Loucy (cell line): ENCODE measurements at regions not wholly inside any gene's neighbourhood (a gene's known extent, or its start where the extent isn't known, plus 50 kb on each side); places are given as distances from the start of the nearest gene placed in this dataset.
"Not testable (repeated sequence)": the region's sequence is repeated elsewhere in the genome, so short reads cannot be mapped to it uniquely, and the experiment has no call there.

Experiments
- H2AFZ ChIP-seq: fragments of 200-600 bp; sonication (generic); 2 replicates; pipeline ENCODE4 v1.6.0; 2016; ENCODE audit warnings: antibody characterized with exemption, mild to moderate bottlenecking, low read length, moderate library complexity
- H3F3A ChIP-seq: fragments of 200-600 bp; 2 replicates; pipeline ENCODE4 v1.6.0; 2016; ENCODE audit warnings: antibody characterized with exemption, low read depth, mild to moderate bottlenecking
- H3K27me3 ChIP-seq: fragments of 200-600 bp; sonication (generic); 2 replicates; pipeline ENCODE4 v1.6.1; 2014; ENCODE audit warnings: low read length, mild to moderate bottlenecking; ENCODE audit not compliant: insufficient read depth, poor library complexity, severe bottlenecking
- H3K36me3 ChIP-seq: fragments of 200-600 bp; sonication (generic); 2 replicates; pipeline ENCODE4 v1.6.1; 2016; ENCODE audit warnings: low read length; ENCODE audit not compliant: insufficient read depth
- H3K4me1 ChIP-seq: fragments of 200-600 bp; sonication (generic); 2 replicates; pipeline ENCODE4 v1.5.1; 2014; ENCODE audit warnings: low read length, mild to moderate bottlenecking; ENCODE audit not compliant: insufficient read depth, poor library complexity, severe bottlenecking
- H3K4me2 ChIP-seq: fragments of 200-600 bp; sonication (generic); 2 replicates; pipeline ENCODE4 v1.6.0; 2014; ENCODE audit warnings: antibody characterized with exemption, low read length, low read depth, mild to moderate bottlenecking; ENCODE audit not compliant: poor library complexity, severe bottlenecking
- H3K4me3 ChIP-seq: fragments of 200-600 bp; sonication (generic); 2 replicates; pipeline ENCODE4 v1.5.1; 2014; ENCODE audit warnings: low read length, mild to moderate bottlenecking, mixed read lengths; ENCODE audit not compliant: poor library complexity, severe bottlenecking
- H3K79me2 ChIP-seq: fragments of 200-600 bp; sonication (generic); 2 replicates; pipeline ENCODE4 v1.6.1; 2014; ENCODE audit warnings: low read length; ENCODE audit not compliant: insufficient read depth
- H3K9ac ChIP-seq: fragments of 200-600 bp; sonication (generic); 2 replicates; pipeline ENCODE4 v1.6.0; 2014; ENCODE audit warnings: mild to moderate bottlenecking, low read depth, low read length, moderate library complexity; ENCODE audit not compliant: poor library complexity, severe bottlenecking
- H3K9me2 ChIP-seq: fragments of 200-600 bp; sonication (generic); replicated peaks from 2 replicates; pipeline ENCODE4 v1.6.1; 2016; ENCODE audit warnings: low read depth, low read length, mixed read lengths
- H3K9me3 ChIP-seq: fragments of 200-600 bp; sonication (generic); 2 replicates; pipeline ENCODE4 v1.6.1; 2014; ENCODE audit warnings: mild to moderate bottlenecking, antibody characterized with exemption, low read length, low read depth; ENCODE audit not compliant: insufficient read depth
- H4K20me1 ChIP-seq: fragments of 200-600 bp; sonication (generic); 2 replicates; pipeline ENCODE4 v1.6.0; 2014; ENCODE audit warnings: antibody characterized with exemption, low read length, mild to moderate bottlenecking; ENCODE audit not compliant: insufficient read depth, poor library complexity, severe bottlenecking
- EZH2phosphoT487 ChIP-seq: fragments of 200-600 bp; IDR thresholded peaks from 2 replicates; pipeline ENCODE4 v1.6.1; 2018; ENCODE audit warnings: antibody characterized with exemption, mild to moderate bottlenecking, moderate library complexity, borderline replicate concordance
- TF ChIP-seq, protein P1 (sequence below): fragments of 200-600 bp; sonication (generic); conservative IDR thresholded peaks from 2 replicates; pipeline ENCODE4 v1.5.1; 2014; ENCODE audit warnings: mild to moderate bottlenecking, antibody characterized with exemption, low read length

- TF ChIP-seq EZH2phosphoT487: no peak
- TF ChIP-seq, protein P1, sequence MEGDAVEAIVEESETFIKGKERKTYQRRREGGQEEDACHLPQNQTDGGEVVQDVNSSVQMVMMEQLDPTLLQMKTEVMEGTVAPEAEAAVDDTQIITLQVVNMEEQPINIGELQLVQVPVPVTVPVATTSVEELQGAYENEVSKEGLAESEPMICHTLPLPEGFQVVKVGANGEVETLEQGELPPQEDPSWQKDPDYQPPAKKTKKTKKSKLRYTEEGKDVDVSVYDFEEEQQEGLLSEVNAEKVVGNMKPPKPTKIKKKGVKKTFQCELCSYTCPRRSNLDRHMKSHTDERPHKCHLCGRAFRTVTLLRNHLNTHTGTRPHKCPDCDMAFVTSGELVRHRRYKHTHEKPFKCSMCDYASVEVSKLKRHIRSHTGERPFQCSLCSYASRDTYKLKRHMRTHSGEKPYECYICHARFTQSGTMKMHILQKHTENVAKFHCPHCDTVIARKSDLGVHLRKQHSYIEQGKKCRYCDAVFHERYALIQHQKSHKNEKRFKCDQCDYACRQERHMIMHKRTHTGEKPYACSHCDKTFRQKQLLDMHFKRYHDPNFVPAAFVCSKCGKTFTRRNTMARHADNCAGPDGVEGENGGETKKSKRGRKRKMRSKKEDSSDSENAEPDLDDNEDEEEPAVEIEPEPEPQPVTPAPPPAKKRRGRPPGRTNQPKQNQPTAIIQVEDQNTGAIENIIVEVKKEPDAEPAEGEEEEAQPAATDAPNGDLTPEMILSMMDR: no peak
- no peak overlapping the region for H3K4me2 ChIP-seq
- H3K9me2 ChIP-seq: no peaks in the 10 kb centered on the region
- no peak overlapping the region for H3K9ac ChIP-seq
- no peaks in the 10 kb centered on the region for H3K79me2 ChIP-seq
- no peak overlapping the region for H2AFZ ChIP-seq
- H3K36me3 ChIP-seq: no peaks in the 10 kb centered on the region
- no peaks in the 10 kb centered on the region for H3F3A ChIP-seq
- H3K27me3 ChIP-seq: no peaks in the 10 kb centered on the region
- H4K20me1 ChIP-seq: no peaks in the 10 kb centered on the region
- H3K4me1 ChIP-seq: no peaks in the 10 kb centered on the region
- no peaks in the 10 kb centered on the region for H3K9me3 ChIP-seq
- no peak overlapping the region for H3K4me3 ChIP-seq
These were observed 547.4 kb upstream of the AGA start for GRCh38 chr4:177989503-177990201.

- Histone ChIP-seq H3K36me3 (no peaks in the 10 kb centered on the region), H3K4me1 (no peaks in the 10 kb centered on the region), H4K20me1 (no peaks in the 10 kb centered on the region), H3K9me2 (no peaks in the 10 kb centered on the region), H3K9ac (no peak overlapping the region), H3F3A (no peaks in the 10 kb centered on the region), H3K4me2 (no peak overlapping the region), H3K9me3 (no peaks in the 10 kb centered on the region), H3K4me3 (no peak overlapping the region), H2AFZ (no peak overlapping the region), H3K27me3 (no peaks in the 10 kb centered on the region), H3K79me2 (no peaks in the 10 kb centered on the region)
- no peak for TF ChIP-seq EZH2phosphoT487
- TF ChIP-seq, protein P1: no peak
These were observed 560.9 kb upstream of the AGA start for GRCh38 chr4:178003098-178003657.

DNA sequence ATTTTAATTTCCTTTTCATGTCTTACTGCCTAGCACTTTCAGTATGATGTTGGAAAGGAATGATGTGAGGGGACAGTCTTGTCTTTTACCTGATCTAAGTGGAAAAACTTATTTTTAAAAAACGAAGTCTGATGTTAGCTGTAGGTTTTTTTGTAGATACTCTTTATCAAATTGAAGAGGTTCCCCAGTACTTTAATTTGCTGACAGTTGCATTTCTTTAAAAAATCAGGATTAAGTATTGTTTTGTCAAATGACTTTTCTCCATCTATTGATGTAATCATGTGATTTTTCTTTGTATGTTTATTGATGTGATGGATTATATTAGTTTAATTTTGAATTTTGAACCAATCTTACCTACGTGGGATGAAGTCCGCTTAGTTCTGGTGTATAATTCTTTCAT, 568.4 kb upstream of the AGA start:
- Histone ChIP-seq H4K20me1 (no peaks in the 10 kb centered on the region), H3K4me2 (no peak overlapping the region), H3K79me2 (no peaks in the 10 kb centered on the region), H3F3A (no peaks in the 10 kb centered on the region), H3K36me3 (no peaks in the 10 kb centered on the region), H3K4me1 (no peaks in the 10 kb centered on the region), H3K9me3 (no peaks in the 10 kb centered on the region), H3K9me2 (no peaks in the 10 kb centered on the region), H3K9ac (no peak overlapping the region), H2AFZ (no peak overlapping the region), H3K27me3 (no peaks in the 10 kb centered on the region), H3K4me3 (no peak overlapping the region)
- TF ChIP-seq, protein P1: no peak
- no peak for TF ChIP-seq EZH2phosphoT487

DNA sequence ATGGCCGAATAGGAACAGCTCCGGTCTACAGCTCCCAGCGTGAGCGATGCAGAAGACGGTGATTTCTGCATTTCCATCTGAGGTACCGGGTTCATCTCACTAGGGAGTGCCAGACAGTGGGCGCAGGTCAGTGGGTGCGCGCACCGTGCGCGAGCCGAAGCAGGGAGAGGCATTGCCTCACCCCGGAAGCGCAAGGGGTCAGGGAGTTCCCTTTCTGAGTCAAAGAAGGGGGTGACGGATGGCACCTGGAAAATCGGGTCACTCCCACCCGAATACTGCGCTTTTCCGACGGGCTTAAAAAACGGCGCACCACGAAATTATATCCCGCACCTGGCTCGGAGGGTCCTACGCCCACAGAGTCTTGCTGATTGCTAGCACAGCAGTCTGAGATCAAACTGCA, 572.8 kb upstream of the AGA start:
- H3K4me3 ChIP-seq: not testable (repeated sequence)

More for the DNA sequence above, 572.8 kb upstream of the AGA start:
- not testable (repeated sequence) for H3K9me2 ChIP-seq, H4K20me1 ChIP-seq, H3K9me3 ChIP-seq, H3K4me1 ChIP-seq, H3F3A ChIP-seq, H3K4me2 ChIP-seq, H2AFZ ChIP-seq, H3K79me2 ChIP-seq, H3K27me3 ChIP-seq, H3K36me3 ChIP-seq, H3K9ac ChIP-seq
